KMS-11 (cell line): ENCODE measurements at regions not wholly inside any gene's neighbourhood (a gene's known extent, or its start where the extent isn't known, plus 50 kb on each side); places are given as distances from the start of the nearest gene placed in this dataset.
A peak's percentile ranks its signal among the peaks of the same experiment; 100 is the strongest.

ENCODE experiments used
- H2AFZ ChIP-seq: fragments of 200-600 bp; sonication (generic); 2 replicates; pipeline ENCODE4 v1.6.1; 2016; ENCODE audit warnings: antibody characterized with exemption, mixed run types, low read depth
- H3K27ac ChIP-seq: fragments of 200-600 bp; sonication (generic); 2 replicates; pipeline ENCODE4 v1.6.1; 2016; ENCODE audit warnings: mild to moderate bottlenecking, mixed run types
- H3K27me3 ChIP-seq: fragments of 200-600 bp; sonication (generic); 2 replicates; pipeline ENCODE4 v1.6.1; 2017; ENCODE audit warnings: mild to moderate bottlenecking, low read depth, mixed run types, moderate library complexity; ENCODE audit not compliant: insufficient read depth
- H3K36me3 ChIP-seq: fragments of 200-600 bp; sonication (generic); 2 replicates; pipeline ENCODE4 v1.6.1; 2017; ENCODE audit warnings: mild to moderate bottlenecking, mixed run types; ENCODE audit not compliant: insufficient read depth
- H3K4me1 ChIP-seq: fragments of 200-600 bp; sonication (generic); 2 replicates; pipeline ENCODE4 v1.6.1; 2016; ENCODE audit warnings: mild to moderate bottlenecking, low read depth, mixed run types; ENCODE audit not compliant: poor library complexity, severe bottlenecking
- H3K4me2 ChIP-seq: fragments of 200-600 bp; sonication (generic); 2 replicates; pipeline ENCODE4 v1.7.0; 2016; ENCODE audit warnings: mild to moderate bottlenecking, mixed run types
- H3K4me3 ChIP-seq: fragments of 200-600 bp; sonication (generic); IDR thresholded peaks from 2 replicates; pipeline ENCODE4 v1.6.1; 2017; ENCODE audit warnings: low read depth, low read length, mixed read lengths; ENCODE audit not compliant: insufficient read depth
- H3K79me2 ChIP-seq: fragments of 200-600 bp; sonication (generic); 2 replicates; pipeline ENCODE4 v1.6.1; 2016; ENCODE audit warnings: low read depth, mixed run types; ENCODE audit not compliant: insufficient read depth
- H3K9ac ChIP-seq: fragments of 200-600 bp; sonication (generic); 2 replicates; pipeline ENCODE4 v1.6.1; 2016; ENCODE audit warnings: mild to moderate bottlenecking, mixed run types
- H4K20me1 ChIP-seq: fragments of 200-600 bp; sonication (generic); 2 replicates; pipeline ENCODE4 v1.6.1; 2016; ENCODE audit warnings: mild to moderate bottlenecking, mixed run types; ENCODE audit not compliant: insufficient read depth
- TF ChIP-seq, protein P1 (sequence below): fragments of 200-600 bp; sonication (generic); conservative IDR thresholded peaks from 2 replicates; pipeline ENCODE4 v1.6.1; 2017; ENCODE audit warnings: low read depth, mild to moderate bottlenecking, antibody characterized with exemption, low read length, moderate library complexity, mixed read lengths

DNA sequence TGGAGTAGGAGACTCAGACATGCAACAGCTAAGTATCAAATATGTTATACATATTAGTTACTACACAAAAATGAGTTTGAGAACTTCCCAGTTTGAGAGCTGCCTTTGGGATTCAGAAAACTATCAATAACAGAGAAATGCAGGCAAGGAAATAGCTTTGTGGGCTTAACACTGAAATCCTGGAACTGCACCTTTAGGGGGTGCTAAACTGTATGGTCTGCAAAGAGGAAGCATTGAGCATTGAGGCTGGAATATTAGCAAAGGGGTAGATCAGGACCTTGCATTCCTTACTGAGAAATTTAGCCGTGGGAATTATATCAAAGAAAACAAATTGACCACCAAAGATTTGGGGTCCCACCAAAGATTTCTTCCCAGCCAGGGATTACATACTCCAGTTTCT, 580.0 kb downstream of the ZNF385D start:
- Histone ChIP-seq H3K27me3 (no peaks in the 10 kb centered on the region), H3K27ac (no peak overlapping the region), H2AFZ (no peak overlapping the region), H3K4me1 (no peaks in the 10 kb centered on the region), H3K36me3 (no peaks in the 10 kb centered on the region), H3K4me3 (no peak overlapping the region), H4K20me1 (no peaks in the 10 kb centered on the region), H3K9ac (no peak overlapping the region), H3K79me2 (no peaks in the 10 kb centered on the region), H3K4me2 (no peak overlapping the region)
- TF ChIP-seq, protein P1, sequence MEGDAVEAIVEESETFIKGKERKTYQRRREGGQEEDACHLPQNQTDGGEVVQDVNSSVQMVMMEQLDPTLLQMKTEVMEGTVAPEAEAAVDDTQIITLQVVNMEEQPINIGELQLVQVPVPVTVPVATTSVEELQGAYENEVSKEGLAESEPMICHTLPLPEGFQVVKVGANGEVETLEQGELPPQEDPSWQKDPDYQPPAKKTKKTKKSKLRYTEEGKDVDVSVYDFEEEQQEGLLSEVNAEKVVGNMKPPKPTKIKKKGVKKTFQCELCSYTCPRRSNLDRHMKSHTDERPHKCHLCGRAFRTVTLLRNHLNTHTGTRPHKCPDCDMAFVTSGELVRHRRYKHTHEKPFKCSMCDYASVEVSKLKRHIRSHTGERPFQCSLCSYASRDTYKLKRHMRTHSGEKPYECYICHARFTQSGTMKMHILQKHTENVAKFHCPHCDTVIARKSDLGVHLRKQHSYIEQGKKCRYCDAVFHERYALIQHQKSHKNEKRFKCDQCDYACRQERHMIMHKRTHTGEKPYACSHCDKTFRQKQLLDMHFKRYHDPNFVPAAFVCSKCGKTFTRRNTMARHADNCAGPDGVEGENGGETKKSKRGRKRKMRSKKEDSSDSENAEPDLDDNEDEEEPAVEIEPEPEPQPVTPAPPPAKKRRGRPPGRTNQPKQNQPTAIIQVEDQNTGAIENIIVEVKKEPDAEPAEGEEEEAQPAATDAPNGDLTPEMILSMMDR = peak; percentile 39; the same call in 1 of the 2 replicates

DNA sequence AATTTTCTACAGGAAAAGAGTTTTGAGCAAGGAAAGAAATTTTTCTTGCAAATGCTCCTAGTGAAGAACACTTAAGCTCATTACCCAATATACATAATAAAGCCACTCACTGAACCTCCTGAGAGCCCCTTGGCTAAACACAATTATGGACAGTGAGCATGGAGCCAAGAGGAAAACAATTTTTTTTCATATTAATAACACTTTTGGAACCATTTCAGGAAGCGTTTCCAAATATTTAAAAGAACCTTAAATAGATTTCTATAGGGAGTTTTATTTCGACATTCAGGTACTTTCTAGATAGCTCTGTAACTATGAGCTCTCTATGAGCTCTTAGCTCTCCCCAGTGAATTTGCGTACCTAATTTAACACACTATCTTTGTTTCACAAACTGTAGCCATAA, 581.1 kb downstream of the ZNF385D start:
- TF ChIP-seq, protein P1 = no peak
- no peaks in the 10 kb centered on the region for H3K4me1 ChIP-seq
- no peak overlapping the region for H3K27ac ChIP-seq
- H3K4me2 ChIP-seq = no peak overlapping the region
- H3K27me3 ChIP-seq = no peaks in the 10 kb centered on the region
- H3K79me2 ChIP-seq = no peaks in the 10 kb centered on the region
- no peak overlapping the region for H2AFZ ChIP-seq
- H3K9ac ChIP-seq = no peak overlapping the region
- H4K20me1 ChIP-seq = no peaks in the 10 kb centered on the region
- no peaks in the 10 kb centered on the region for H3K36me3 ChIP-seq
- no peak overlapping the region for H3K4me3 ChIP-seq

DNA sequence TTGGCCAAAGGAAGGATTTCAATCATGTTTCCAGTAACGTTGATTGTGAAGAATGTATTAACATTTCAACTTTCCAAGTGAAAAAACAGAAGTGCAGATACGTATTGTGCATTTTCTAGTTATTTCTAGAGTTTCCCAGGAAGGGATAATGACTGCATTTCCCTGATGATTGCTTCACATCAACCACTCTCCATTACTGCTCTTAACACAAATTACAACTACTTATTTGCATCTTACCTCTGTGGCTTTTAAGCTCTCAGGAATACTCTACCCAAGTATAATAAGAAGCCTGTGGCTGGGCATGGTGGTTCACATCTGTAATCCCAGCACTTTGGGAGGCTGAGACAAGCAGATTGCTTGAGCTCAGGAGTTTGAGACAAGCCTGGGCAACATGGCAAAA, 582.5 kb downstream of the ZNF385D start:
- H3K36me3 ChIP-seq = no peaks in the 10 kb centered on the region
- H3K4me1 ChIP-seq = no peaks in the 10 kb centered on the region
- no peaks in the 10 kb centered on the region for H3K27me3 ChIP-seq
- H3K27ac ChIP-seq = no peak overlapping the region
- H3K9ac ChIP-seq = no peak overlapping the region
- H4K20me1 ChIP-seq = no peaks in the 10 kb centered on the region
- H3K4me3 ChIP-seq = no peak overlapping the region
- H2AFZ ChIP-seq = no peak overlapping the region
- H3K4me2 ChIP-seq = no peak overlapping the region
- H3K79me2 ChIP-seq = no peaks in the 10 kb centered on the region
- TF ChIP-seq, protein P1 = no peak

DNA sequence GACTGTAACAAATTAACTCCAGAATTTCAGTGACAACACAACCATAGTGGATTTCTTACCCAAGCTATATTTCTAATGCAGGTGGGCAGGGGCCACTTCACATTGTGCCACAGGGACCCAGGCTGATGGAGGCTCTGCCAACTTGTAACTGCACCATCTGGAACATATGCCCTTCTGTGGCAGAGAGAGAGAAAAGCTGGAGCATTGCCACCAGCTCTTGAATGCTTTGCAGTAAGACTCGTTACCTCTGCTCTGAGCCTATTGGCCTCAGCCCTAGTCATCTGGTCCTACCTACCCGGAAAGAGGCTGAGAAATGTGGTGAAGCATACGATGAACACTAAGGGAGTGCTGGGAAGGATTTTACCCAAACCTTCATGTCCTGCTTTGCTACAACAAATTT, 587.1 kb downstream of the ZNF385D start:
- Histone ChIP-seq H3K4me1 (no peaks in the 10 kb centered on the region), H3K9ac (no peak overlapping the region), H3K79me2 (no peaks in the 10 kb centered on the region), H2AFZ (no peak overlapping the region), H3K4me2 (no peak overlapping the region), H3K4me3 (no peak overlapping the region), H3K27me3 (no peaks in the 10 kb centered on the region), H4K20me1 (no peaks in the 10 kb centered on the region), H3K36me3 (no peaks in the 10 kb centered on the region), H3K27ac (no peak overlapping the region)
- TF ChIP-seq, protein P1 = no peak

DNA sequence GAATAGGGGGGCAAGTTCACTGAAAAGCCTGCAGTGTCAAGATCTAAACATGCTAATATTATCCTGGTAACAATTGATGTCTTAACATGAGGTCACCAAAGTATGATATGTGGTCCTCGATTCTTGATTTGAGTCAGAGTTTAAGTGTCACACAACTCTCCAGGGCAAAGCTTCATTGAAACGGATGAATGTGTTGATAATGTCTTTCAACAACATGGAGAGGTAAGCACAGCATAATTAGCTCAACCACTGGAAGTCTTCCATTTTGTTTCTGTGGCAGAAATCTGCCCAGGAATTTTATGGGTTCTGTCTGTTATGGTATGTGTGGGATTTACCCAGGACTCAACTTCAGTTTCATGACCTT, 591.5 kb downstream of the ZNF385D start:
- no peaks in the 10 kb centered on the region for H3K4me1 ChIP-seq
- no peak overlapping the region for H3K4me3 ChIP-seq
- H2AFZ ChIP-seq = no peak overlapping the region
- no peaks in the 10 kb centered on the region for H3K27me3 ChIP-seq
- H3K79me2 ChIP-seq = no peaks in the 10 kb centered on the region
- no peaks in the 10 kb centered on the region for H3K36me3 ChIP-seq
- H4K20me1 ChIP-seq = no peaks in the 10 kb centered on the region
- H3K27ac ChIP-seq = no peak overlapping the region
- no peak overlapping the region for H3K9ac ChIP-seq
- TF ChIP-seq, protein P1 = no peak
- no peak overlapping the region for H3K4me2 ChIP-seq
